GM18502 (cell line): ENCODE measurements at regions not wholly inside any gene's neighbourhood (a gene's known extent, or its start where the extent isn't known, plus 50 kb on each side); places are given as distances from the start of the nearest gene placed in this dataset.
"Not testable (repeated sequence)": the region's sequence is repeated elsewhere in the genome, so short reads cannot be mapped to it uniquely, and the experiment has no call there.

ENCODE experiments used
- ATAC-seq: cut with Tn5 transposase; IDR thresholded peaks from one replicate; pipeline ENCODE4 v1.9.1; 2021; ENCODE audit warnings: mild to moderate bottlenecking; ENCODE audit not compliant: unreplicated experiment, poor library complexity

DNA sequence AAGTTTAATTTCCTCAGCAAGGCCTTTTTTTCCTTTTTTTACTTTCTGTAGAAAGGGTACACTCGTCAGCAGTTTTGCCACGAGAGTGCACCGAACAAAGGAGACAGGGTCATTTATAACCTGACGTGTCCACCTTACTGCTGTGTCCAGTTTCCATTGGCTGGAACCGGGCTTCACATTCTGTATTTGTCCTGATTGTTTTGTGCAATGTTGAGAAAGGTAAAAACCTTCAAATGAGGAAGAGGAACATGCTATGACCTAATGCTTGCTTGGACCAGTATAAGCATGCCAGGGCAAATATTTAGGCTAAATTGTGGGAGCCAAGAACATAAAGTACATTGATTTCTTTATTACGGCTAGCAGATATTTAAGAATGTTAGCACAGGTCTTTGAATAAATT is 101.9 kb upstream of the STX18 start:
- ATAC-seq: not testable (repeated sequence)

- no peak for ATAC-seq
Observed at GRCh38 chr4:4643306-4643705, 101.5 kb upstream of the STX18 start.

DNA sequence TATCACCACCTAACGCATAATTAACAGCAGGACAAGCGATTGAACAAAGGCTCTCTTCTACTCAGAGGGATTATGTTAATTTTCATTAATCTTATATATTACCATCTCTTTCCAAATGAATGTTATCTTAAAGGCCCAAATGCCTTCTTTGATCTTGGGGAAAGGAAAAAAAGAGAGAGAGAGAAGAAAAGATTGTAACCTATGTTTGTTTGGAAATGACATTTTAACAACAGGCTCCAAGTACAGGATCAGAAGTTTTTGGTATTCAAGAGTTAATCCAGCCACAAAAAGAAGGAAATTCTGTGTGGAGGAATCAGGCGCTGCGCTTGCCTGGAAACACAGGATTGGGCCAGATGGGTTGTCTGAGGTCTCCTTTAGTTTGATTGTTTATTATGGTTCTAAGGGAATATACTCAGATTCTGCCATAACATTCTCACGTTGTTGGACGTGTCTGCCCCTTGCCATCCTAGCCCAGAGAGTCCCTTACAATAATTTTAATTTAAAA is 100.7 kb upstream of the STX18 start:
- no peak for ATAC-seq

DNA sequence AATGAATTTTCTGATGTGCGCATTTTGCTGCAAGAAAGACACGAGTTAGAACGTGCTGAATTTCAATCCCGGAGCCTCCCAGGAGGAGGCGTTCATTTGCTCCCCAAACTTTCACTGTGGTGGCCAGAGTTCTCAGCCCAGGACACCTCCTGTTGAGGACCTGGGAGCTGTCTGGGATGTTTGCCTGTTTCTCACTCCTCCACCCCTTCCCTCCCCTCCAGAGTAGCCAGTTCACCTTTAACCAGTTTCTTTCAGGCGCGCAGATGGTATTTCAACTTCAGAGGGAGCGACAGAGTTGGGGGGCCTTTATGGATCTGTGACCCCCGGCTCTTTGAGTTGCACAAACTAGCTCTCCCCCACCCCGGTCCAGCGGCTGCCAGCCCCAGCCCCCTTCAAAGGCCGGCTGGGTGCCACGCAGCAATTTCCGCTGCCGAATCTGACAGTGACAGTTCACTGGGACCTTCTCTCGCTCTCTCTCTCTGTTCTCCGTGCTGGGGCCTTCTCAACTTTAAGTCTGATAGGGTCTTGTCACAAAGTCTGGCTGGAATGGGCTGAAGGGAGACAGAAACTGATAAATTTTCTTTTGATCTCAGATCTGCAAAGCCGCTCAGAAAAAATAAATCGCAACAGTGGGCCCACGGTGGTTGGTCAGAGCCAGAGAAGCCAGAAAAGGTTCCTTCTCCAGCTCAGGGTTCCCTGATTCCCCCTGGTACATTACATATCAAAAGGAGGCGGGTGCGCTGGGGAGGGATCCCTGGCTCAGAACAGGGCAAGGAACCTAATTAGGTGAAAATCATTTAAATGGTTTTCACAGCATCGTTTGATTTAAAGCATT is 100.0 kb upstream of the STX18 start:
- ATAC-seq: no peak

DNA sequence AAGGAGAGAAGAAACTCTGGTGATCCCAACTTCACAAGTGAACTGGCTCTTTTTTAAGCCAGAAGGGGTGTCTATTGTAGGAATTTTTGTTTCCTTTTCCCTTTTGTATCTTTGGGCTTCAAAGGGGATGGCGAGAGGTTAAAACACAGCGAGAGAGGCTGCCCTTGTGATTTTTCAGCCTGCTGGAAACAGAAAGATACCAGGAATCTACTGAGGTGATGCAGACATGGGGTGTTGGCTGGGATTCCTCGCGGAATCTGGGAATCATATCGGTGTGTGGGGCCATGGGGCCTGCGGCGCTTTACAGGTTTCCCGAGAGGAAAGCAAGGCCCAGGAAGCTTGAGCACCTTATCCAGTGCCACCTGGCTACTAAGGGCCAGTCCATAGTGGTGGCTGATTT is 99.4 kb upstream of the STX18 start:
- ATAC-seq: no peak

- no peak for ATAC-seq
Observed at GRCh38 chr4:4640692-4641091, 98.8 kb upstream of the STX18 start.

DNA sequence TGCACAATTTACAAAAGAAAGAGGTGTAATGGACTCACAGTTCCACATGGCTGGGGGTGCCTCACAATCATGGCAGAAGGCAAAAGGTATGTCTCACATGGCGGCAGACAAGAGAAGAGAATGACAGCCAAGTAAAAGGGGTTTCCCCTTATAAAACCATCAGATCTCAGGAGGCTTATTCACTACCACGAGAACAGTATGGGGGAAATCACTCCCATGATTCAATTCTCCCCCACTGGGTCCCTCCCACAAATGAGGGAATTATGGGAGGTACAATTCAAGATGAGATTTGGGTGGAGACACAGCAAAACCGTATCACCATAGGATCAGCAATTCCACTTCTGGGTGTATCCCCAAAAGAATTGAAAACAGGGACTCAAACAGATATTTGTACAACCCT is 97.5 kb upstream of the STX18 start:
- no peak for ATAC-seq

- no peak for ATAC-seq
Observed at GRCh38 chr4:4637710-4638109, 95.9 kb upstream of the STX18 start.

DNA sequence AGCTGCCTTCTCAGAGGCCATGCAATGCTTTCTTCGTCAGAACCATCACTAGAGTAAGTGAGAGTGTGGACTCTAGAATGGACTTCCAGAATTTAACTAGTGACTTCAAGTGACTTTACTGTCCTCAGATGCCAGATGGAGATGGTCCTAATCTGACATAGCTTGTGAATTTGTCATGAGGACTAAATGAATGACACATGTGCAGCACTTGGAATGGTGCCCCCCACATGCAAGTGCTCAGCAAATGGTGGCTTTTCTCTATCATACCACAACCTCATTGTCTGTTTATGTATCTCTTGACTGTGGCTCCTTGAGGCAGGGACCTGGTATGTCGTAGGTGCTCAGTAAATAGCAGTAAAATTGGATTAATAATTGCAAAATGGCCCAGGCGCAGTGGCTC is 91.6 kb upstream of the STX18 start:
- ATAC-seq: no peak

- peak; percentile 97 for ATAC-seq
Observed at GRCh38 chr4:4631150-4631549, 89.3 kb upstream of the STX18 start.

DNA sequence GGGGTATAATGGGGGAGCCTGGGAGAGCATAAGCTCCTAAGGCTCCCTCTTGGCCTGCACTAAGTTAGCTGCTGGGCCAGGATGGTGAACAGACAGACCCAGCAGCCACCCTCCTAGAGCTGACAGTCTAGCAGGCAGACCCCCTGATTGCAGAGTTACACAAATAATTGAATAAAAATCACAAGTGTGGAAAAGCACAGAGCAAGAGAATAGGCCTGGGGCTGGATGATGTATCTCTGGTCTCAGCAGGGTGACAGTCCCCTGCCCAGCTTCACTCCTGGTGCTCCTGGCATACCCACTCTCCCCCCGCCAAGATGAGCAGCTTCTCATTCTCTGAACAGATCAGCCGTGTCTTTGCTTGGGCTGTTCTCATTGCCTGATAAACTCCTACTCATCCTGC is 86.1 kb upstream of the STX18 start:
- no peak for ATAC-seq

DNA sequence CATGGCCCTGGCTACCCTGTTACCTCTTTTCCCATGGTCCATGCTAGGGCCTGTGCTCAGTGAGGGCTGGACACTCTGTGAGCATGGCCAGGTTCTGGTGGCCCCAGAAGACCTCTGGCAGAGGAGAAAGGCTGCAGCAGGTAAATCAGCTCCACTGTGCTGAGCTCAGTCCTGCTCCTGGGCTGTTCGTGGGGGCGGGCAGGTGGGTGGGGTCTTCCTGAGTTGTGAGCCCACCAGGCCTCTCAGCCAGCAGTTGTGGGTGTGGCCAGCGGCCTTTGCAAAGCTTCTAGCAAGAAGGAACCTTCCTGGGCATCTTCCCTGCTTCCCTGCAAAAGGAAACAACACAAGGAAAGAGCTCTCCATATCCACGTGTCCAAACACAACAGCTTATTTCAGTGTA is 85.3 kb upstream of the STX18 start:
- ATAC-seq: no peak

GRCh38 chr4:4625488-4625887 is 83.6 kb upstream of the STX18 start:
- no peak for ATAC-seq

DNA sequence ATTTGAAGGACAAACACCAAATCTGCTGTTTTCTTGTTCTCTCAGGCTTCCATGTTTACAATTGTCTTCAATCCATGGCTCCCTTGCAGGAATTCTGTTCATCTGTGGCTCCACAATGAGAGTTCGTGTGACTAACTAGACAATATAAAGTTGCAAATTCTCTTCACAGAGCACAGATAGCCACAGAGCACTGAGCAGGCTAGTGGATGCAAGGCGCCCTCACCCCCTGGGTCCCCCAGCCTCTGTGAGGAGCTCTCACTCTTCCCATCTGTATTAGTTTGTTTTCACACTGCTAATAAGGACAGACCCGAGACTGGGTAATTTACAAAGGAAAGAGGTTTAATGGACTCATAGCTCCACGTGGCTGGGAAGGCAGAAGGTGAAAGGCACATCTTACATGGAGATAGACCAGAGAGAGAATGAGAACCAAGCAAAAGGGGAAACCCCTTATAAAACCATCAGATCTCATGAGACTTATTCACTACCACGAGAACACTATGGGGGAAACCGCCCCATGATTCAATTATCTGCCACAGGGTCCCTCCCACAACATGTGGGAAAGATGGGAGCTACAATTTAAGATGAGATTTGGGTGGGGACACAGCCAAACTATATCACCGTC is 82.5 kb upstream of the STX18 start:
- no peak for ATAC-seq

DNA sequence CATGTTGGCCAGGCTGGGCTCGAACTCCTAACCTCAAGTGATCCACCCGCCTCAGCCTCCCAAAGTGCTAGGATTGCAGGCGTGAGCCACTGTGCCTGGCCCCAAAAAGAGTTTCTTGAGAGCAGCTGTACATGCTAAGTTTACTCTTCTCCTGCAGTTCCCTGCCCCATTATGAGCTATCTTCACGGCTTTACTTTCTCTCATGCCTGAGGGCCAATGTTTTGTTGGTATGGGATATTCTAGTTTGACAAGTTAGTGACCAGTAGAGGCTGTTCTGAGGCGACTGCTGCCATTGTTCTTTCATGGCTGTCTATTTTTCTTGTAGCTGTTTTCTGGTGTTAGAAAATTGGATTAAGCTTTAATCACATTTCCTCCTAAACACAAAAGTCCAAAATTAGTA is 78.0 kb upstream of the STX18 start:
- ATAC-seq: no peak

GRCh38 chr4:4618847-4619246 is 77.0 kb upstream of the STX18 start:
- ATAC-seq: no peak

DNA sequence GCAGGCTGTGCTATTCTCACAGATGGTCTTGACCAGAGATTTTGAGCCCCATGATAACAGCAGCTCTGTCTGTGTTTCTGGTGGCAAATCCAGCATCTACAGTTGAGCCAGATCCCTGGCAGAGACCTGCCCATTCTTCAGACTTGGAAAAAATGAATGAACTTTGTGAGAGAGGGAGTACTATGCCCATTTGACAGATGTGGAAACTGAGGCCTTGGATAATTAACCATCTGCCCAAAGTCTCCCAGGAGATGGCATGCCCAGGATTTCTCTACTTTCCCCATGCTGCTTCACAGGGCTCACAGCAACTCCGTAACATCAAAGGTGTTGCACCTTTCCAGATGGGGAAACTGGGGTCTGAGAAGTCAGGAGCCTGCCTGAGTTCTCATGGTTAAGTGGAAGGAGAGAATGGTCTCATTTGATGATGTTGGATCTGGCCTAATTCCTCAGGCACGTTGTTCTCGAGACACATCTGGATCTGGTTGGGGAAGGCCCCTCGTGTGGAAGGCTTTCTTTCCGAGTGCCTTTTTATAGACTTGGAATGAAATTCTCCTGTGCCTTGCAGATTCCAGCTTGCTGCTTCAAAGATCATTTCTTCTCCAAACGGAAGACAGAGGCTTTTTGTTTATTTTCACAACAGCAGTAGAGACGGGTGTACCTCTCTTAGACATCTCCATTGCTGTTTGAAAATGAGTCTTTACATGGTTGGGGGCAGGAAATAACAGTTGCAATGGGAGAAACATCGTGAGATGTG is 73.3 kb upstream of the STX18 start:
- ATAC-seq: no peak

DNA sequence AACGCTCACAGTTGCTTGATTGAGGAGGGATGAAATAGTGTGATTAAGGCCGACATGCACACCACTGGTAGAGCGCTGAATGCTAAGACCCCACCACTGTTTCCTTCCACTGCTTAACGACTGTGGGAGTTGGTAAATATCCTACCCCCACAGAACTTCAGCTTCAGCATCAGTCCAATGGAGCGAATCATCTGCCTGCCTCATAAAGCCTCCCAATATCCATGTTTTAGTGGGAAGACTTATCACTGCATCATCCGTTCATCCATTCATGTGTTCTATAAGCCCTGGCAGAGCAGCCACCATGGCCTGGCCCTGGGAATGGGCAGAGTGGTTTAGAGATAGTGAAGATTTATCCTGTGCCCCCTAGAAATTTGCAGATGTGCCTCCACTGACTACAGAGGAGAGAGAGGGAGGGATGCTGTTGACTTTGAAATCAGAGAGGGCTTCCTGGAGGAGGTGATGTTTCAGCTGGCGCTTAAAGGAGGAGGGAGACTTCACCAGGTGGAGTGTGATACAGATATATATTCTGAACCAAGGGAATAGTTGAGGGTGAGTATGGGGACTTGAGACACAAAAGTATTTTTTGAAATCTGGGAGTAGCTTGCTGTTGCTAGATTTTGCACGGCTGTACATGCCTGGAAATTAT is 71.9 kb upstream of the STX18 start:
- no peak for ATAC-seq

DNA sequence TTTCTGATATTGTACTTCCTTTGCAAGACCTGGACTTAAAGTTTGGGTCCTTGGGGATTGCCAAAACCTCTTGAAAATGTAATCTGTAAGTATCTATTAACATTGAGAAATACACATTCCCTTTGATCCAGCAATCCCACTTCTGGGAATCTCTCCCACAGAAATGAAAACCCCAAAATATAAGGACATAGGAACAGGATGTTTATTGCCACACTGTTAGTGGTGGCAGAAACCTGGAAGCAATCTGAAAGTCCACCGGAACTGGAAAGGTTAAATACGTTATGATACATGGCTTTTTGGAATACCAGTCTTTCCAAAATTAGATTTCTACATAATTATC is 71.2 kb upstream of the STX18 start:
- ATAC-seq: no peak

- ATAC-seq: no peak
Observed at GRCh38 chr4:4610672-4611071, 68.8 kb upstream of the STX18 start.
